C4-2B (cell line): ENCODE measurements at regions not wholly inside any gene's neighbourhood (a gene's known extent, or its start where the extent isn't known, plus 50 kb on each side); places are given as distances from the start of the nearest gene placed in this dataset.

Source experiments
- CTCF ChIP-seq: fragments of 450-650 bp; conservative IDR thresholded peaks from 2 replicates; pipeline ENCODE4 v1.5.1; 2017; ENCODE audit warnings: mild to moderate bottlenecking
- ZFX ChIP-seq: fragments of 450-650 bp; IDR thresholded peaks from 2 replicates; pipeline ENCODE4 v1.6.1; 2017

GRCh38 chr3:153282355-153282754 lies 120.3 kb downstream of the RAP2B start:
- no peak for TF ChIP-seq CTCF
- no peak for TF ChIP-seq ZFX
